ENCODE measurements at regions not wholly inside any gene's neighbourhood (a gene's known extent, or its start where the extent isn't known, plus 50 kb on each side); places are given as distances from the start of the nearest gene placed in this dataset.

DNA sequence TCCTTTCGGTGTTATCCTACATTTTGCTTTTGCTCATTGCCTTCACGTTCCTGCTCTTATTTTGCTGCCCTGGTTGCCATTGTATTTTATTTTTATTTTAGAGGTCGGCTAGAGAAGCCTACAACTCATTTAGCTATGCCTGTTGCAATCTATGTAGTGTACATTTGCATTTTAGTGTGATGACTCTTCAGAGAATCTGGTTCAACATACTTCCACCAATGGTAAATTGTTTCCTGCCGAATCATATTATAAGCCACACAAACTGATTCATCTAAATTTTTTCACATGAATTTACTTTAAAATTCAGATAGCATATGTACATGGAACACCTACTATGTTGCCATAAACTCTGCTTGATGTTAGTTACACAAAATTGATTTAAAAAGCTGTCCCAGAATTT, 1596.9 kb downstream of the PLA2G4A start:
- H3K4me1 Mint-ChIP-seq (ENCODE audit: low read depth), result no peaks in the 10 kb centered on the region
- DNase-seq (ENCODE audit: low spot score), result no peak
- peaks cover 1% of the 10 kb centered on the region for H3K27me3 Mint-ChIP-seq (ENCODE audit: low read depth)
- no peaks in the 10 kb centered on the region for H3K36me3 Mint-ChIP-seq (ENCODE audit: low read depth)
- H3K27ac Mint-ChIP-seq (ENCODE audit: unreplicated experiment), result no peak overlapping the region
- H3K4me3 Mint-ChIP-seq (ENCODE audit: unreplicated experiment), result no peak overlapping the region
- TF ChIP-seq, protein P1, sequence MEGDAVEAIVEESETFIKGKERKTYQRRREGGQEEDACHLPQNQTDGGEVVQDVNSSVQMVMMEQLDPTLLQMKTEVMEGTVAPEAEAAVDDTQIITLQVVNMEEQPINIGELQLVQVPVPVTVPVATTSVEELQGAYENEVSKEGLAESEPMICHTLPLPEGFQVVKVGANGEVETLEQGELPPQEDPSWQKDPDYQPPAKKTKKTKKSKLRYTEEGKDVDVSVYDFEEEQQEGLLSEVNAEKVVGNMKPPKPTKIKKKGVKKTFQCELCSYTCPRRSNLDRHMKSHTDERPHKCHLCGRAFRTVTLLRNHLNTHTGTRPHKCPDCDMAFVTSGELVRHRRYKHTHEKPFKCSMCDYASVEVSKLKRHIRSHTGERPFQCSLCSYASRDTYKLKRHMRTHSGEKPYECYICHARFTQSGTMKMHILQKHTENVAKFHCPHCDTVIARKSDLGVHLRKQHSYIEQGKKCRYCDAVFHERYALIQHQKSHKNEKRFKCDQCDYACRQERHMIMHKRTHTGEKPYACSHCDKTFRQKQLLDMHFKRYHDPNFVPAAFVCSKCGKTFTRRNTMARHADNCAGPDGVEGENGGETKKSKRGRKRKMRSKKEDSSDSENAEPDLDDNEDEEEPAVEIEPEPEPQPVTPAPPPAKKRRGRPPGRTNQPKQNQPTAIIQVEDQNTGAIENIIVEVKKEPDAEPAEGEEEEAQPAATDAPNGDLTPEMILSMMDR (IDR thresholded peaks at IDR 0.05), result no peak
- H3K9me3 Mint-ChIP-seq (ENCODE audit: low read depth), result no peaks in the 10 kb centered on the region

DNA sequence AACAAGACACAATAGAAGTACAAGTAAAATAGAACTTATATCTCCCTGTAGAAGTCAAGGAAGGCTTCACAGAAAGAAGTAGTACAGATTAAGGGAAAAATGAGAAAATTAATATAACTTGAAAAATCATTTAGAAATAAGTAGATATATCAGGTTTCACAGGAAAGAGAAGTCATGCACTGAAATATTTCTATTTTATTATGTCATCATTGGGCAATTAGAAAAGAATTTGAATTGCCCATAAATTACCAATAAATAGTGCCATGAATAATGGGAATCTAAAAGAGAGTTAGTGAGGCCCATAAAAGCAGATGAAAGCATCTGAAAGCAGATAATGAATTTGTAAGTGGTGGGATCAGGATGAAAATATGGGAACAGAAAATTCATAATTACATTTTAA, 1597.8 kb downstream of the PLA2G4A start:
- no peak for DNase-seq (ENCODE audit: low spot score)
- TF ChIP-seq, protein P1 (IDR thresholded peaks at IDR 0.05), result no peak
- peaks cover 1% of the 10 kb centered on the region for H3K27me3 Mint-ChIP-seq (ENCODE audit: low read depth)
- H3K9me3 Mint-ChIP-seq (ENCODE audit: low read depth), result no peaks in the 10 kb centered on the region
- H3K27ac Mint-ChIP-seq (ENCODE audit: unreplicated experiment), result no peak overlapping the region
- H3K36me3 Mint-ChIP-seq (ENCODE audit: low read depth), result no peaks in the 10 kb centered on the region
- no peak overlapping the region for H3K4me3 Mint-ChIP-seq (ENCODE audit: unreplicated experiment)
- no peaks in the 10 kb centered on the region for H3K4me1 Mint-ChIP-seq (ENCODE audit: low read depth)

DNA sequence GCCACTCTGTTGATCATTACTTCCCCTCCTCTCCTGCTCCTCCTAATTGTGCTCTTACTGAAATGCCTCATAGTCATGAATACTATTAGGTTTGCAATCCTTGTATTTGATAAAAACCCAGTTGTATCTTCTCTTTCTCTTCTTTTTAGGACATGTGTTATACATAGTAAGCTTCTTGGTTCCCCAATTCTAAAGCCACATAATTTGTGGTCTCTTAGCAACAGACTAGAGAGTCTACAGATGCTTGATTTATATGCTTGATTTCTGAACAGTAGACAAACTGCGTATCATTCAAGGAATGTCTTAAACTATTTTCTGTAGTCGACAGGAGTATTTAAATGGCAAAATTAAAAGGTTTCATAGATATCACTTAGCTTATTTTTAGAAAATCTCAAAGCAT, 1598.9 kb downstream of the PLA2G4A start:
- H3K27ac Mint-ChIP-seq (ENCODE audit: unreplicated experiment), result no peak overlapping the region
- DNase-seq (ENCODE audit: low spot score), result no peak
- H3K36me3 Mint-ChIP-seq (ENCODE audit: low read depth), result no peaks in the 10 kb centered on the region
- TF ChIP-seq, protein P1 (IDR thresholded peaks at IDR 0.05), result no peak
- H3K9me3 Mint-ChIP-seq (ENCODE audit: low read depth), result no peaks in the 10 kb centered on the region
- peaks cover 1% of the 10 kb centered on the region for H3K27me3 Mint-ChIP-seq (ENCODE audit: low read depth)
- no peak overlapping the region for H3K4me3 Mint-ChIP-seq (ENCODE audit: unreplicated experiment)
- no peaks in the 10 kb centered on the region for H3K4me1 Mint-ChIP-seq (ENCODE audit: low read depth)

DNA sequence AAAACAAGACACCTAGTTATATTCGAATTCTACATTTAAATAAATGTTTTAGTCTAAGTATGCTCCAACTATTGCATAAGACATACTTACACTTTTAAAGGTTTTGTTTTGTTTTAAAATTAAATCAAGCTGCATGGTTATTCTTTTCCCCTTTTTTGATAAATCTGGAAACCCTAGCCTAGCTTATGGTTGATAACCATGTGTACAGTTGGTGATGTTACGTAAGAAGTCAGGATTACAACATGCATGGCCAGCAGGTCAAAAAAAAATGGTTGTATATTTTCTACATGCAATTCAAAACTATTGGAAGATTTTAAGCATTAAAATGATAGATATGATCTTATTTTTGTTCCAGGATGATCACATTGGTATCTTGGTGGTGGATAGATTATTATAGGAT, 1600.6 kb downstream of the PLA2G4A start:
- TF ChIP-seq, protein P1 (IDR thresholded peaks at IDR 0.05), result no peak
- Mint-ChIP-seq H3K4me1 (ENCODE audit: low read depth) (no peaks in the 10 kb centered on the region), H3K36me3 (ENCODE audit: low read depth) (no peaks in the 10 kb centered on the region), H3K27ac (ENCODE audit: unreplicated experiment) (no peak overlapping the region), H3K9me3 (ENCODE audit: low read depth) (no peaks in the 10 kb centered on the region), H3K27me3 (ENCODE audit: low read depth) (peaks cover 1% of the 10 kb centered on the region), H3K4me3 (ENCODE audit: unreplicated experiment) (no peak overlapping the region)
- DNase-seq (ENCODE audit: low spot score), result no peak

DNA sequence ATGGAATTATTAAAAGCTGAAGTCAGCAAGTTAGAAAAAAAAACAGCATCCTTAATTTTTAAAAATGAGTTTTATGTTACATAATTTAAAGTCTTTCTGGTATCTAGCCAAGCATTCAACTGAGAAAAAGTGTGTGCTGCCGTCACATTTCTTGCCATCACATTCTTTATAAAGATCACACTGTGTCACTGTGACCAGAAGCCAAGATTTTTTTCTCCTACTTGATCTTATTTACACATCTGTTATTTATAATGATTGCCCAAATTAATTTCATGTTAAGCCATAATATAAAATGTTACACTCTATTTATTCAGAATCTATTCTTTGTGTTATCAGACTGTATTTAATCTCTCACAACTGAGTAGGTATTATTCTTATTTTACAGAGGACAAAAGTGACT, 1603.7 kb downstream of the PLA2G4A start:
- no peaks in the 10 kb centered on the region for H3K36me3 Mint-ChIP-seq (ENCODE audit: low read depth)
- TF ChIP-seq, protein P1 (IDR thresholded peaks at IDR 0.05), result no peak

More for the DNA sequence above, 1603.7 kb downstream of the PLA2G4A start:
- Mint-ChIP-seq H3K27me3 (ENCODE audit: low read depth) (peaks cover 1% of the 10 kb centered on the region), H3K4me1 (ENCODE audit: low read depth) (no peaks in the 10 kb centered on the region), H3K9me3 (ENCODE audit: low read depth) (no peaks in the 10 kb centered on the region), H3K4me3 (ENCODE audit: unreplicated experiment) (no peak overlapping the region), H3K27ac (ENCODE audit: unreplicated experiment) (no peak overlapping the region)
- DNase-seq (ENCODE audit: low spot score), result no peak

All from chondrocyte (in vitro differentiated cells).